RWPE1 (cell line): ENCODE measurements at regions not wholly inside any gene's neighbourhood (a gene's known extent, or its start where the extent isn't known, plus 50 kb on each side); places are given as distances from the start of the nearest gene placed in this dataset.

Experiments used
- CTCF ChIA-PET: fragments of 350-600 bp; sonication (Branson Sonifier 250); formaldehyde crosslinking; extraction: SDS; loops from one replicate; lab custom pipeline; 2021; lab: Yijun Ruan, JAX
- POLR2A ChIA-PET: fragments of 400-600 bp; formaldehyde crosslinking; extraction: SDS; loops from one replicate; lab custom pipeline; 2020; ENCODE audit warnings: antibody characterized with exemption; ENCODE audit not compliant: low non-redundant PET; lab: Yijun Ruan, JAX
- DNase-seq: peaks from one replicate; pipeline ENCODE4 v3.0.0; 2012; ENCODE audit warnings: low spot score
- H3K27ac ChIP-seq: fragments of 450-650 bp; 2 replicates; pipeline ENCODE4 v1.5.1; 2017
- CTCF ChIP-seq: fragments of 450-650 bp; conservative IDR thresholded peaks from 2 replicates; pipeline ENCODE4 v1.5.1; 2017; ENCODE audit warnings: low read depth, mild to moderate bottlenecking

GRCh38 chr5:117186751-117187150, 612.1 kb upstream of the SEMA6A start:
- ChIA-PET POLR2A (no interaction called here), CTCF (no interaction called here)
- DNase-seq: no peak
- no peak for TF ChIP-seq CTCF
- H3K27ac ChIP-seq: no peak overlapping the region

- no peak for TF ChIP-seq CTCF
- ChIA-PET CTCF (interaction anchor here (0.7 kb wide), 1 partner anchor 67 kb away, joined by 3 read pairs; no protein-coding TSS in a partner anchor), POLR2A (no interaction called here)
- no peak overlapping the region for H3K27ac ChIP-seq
- no peak for DNase-seq
Observed at GRCh38 chr5:117183326-117183725, 608.7 kb upstream of the SEMA6A start.

- ChIA-PET POLR2A (no interaction called here), CTCF (interaction anchor here (0.6 kb wide), 1 partner anchor 1818 kb away, joined by 3 read pairs; no protein-coding TSS in a partner anchor)
- DNase-seq: no peak
Observed at GRCh38 chr5:117182104-117182503, 607.5 kb upstream of the SEMA6A start.

GRCh38 chr5:117177302-117177701, 602.7 kb upstream of the SEMA6A start:
- POLR2A ChIA-PET: no interaction called here
- CTCF ChIA-PET: no interaction called here
- no peak for DNase-seq
- H3K27ac ChIP-seq: no peak overlapping the region
- TF ChIP-seq CTCF: no peak

More at GRCh38 chr5:117182104-117182503, 607.5 kb upstream of the SEMA6A start:
- H3K27ac ChIP-seq: no peak overlapping the region
- no peak for TF ChIP-seq CTCF

- no peak overlapping the region for H3K27ac ChIP-seq
- CTCF ChIA-PET: no interaction called here
- TF ChIP-seq CTCF: no peak
- no peak for DNase-seq
- POLR2A ChIA-PET: no interaction called here
Observed at GRCh38 chr5:117165068-117165467, 590.4 kb upstream of the SEMA6A start.

GRCh38 chr5:117161718-117162335, 587.2 kb upstream of the SEMA6A start:
- no peak overlapping the region for H3K27ac ChIP-seq
- no peak for DNase-seq
- ChIA-PET CTCF (interaction anchor here (0.7 kb wide), 1 partner anchor 1852 kb away, joined by 4 read pairs; no protein-coding TSS in a partner anchor), POLR2A (no interaction called here)
- no peak for TF ChIP-seq CTCF
